GM21423 (cell line): ENCODE measurements at regions not wholly inside any gene's neighbourhood (a gene's known extent, or its start where the extent isn't known, plus 50 kb on each side); places are given as distances from the start of the nearest gene placed in this dataset.

ENCODE experiments used
- ATAC-seq: cut with Tn5 transposase; IDR thresholded peaks from one replicate; pipeline ENCODE4 v1.9.1; 2021; ENCODE audit warnings: mild to moderate bottlenecking, moderate library complexity; ENCODE audit not compliant: unreplicated experiment

GRCh38 chr12:125470838-125471783, 405.9 kb downstream of the AACS start:
- no peak for ATAC-seq

- no peak for ATAC-seq
Observed at GRCh38 chr12:125473501-125473900, 408.3 kb downstream of the AACS start.

- no peak for ATAC-seq
Observed at GRCh38 chr12:125487336-125487735, 422.1 kb downstream of the AACS start.

- ATAC-seq, result no peak
Observed at GRCh38 chr12:125491553-125491952, 426.3 kb downstream of the AACS start.

GRCh38 chr12:125492354-125493270, 427.4 kb downstream of the AACS start:
- ATAC-seq, result no peak

GRCh38 chr12:125493704-125494308, 428.6 kb downstream of the AACS start:
- no peak for ATAC-seq

GRCh38 chr12:125503128-125503527, 437.9 kb downstream of the AACS start:
- no peak for ATAC-seq

GRCh38 chr12:125509195-125509594, 444.0 kb downstream of the AACS start:
- no peak for ATAC-seq

- no peak for ATAC-seq
Observed at GRCh38 chr12:125512541-125513298, 447.5 kb downstream of the AACS start.

- no peak for ATAC-seq
Observed at GRCh38 chr12:125515887-125516286, 450.7 kb downstream of the AACS start.

GRCh38 chr12:125518074-125518473, 452.8 kb downstream of the AACS start:
- ATAC-seq, result no peak

GRCh38 chr12:125519026-125519651, 453.9 kb downstream of the AACS start:
- no peak for ATAC-seq

GRCh38 chr12:125525879-125526278, 460.6 kb downstream of the AACS start:
- no peak for ATAC-seq

GRCh38 chr12:125528281-125528680, 463.0 kb downstream of the AACS start:
- ATAC-seq, result no peak

- ATAC-seq, result no peak
Observed at GRCh38 chr12:125530201-125530600, 465.0 kb downstream of the AACS start.

- no peak for ATAC-seq
Observed at GRCh38 chr12:125530876-125531275, 465.6 kb downstream of the AACS start.

GRCh38 chr12:125531574-125531973, 466.3 kb downstream of the AACS start:
- ATAC-seq, result no peak

GRCh38 chr12:125533434-125534029, 468.3 kb downstream of the AACS start:
- ATAC-seq, result peak; percentile 67

GRCh38 chr12:125538401-125539199, 473.4 kb downstream of the AACS start:
- ATAC-seq, result no peak
